CD4-positive, alpha-beta memory T cell (primary cell): ENCODE measurements at regions not wholly inside any gene's neighbourhood (a gene's known extent, or its start where the extent isn't known, plus 50 kb on each side); places are given as distances from the start of the nearest gene placed in this dataset.

Experiments used
- CTCF ChIA-PET: fragments of 350-600 bp; sonication (Branson Sonifier 250); formaldehyde crosslinking; loops from one replicate; lab custom pipeline; 2021; ENCODE audit warnings: inconsistent platforms; ENCODE audit not compliant: partially characterized antibody; lab: Charles Lee
- POLR2A ChIA-PET: fragments of 350-600 bp; sonication (Branson Sonifier 250); formaldehyde crosslinking; loops from one replicate; lab custom pipeline; 2021; ENCODE audit not compliant: partially characterized antibody; lab: Charles Lee
- DNase-seq, 5 donors: peaks; one replicate each; pipeline versions ENCODE4 v3.0.0 to v3.0.0-alpha.2; 2020 to 2022; ENCODE audit warnings: mixed read lengths in 1 of 5
- H3K27ac ChIP-seq: one replicate; pipeline ENCODE4 v1.7.0; 2013; ENCODE audit warnings: low read depth, low read length
- H3K27me3 ChIP-seq: 2 replicates; pipeline ENCODE4 v1.7.0; 2013; ENCODE audit warnings: mild to moderate bottlenecking, low read length, moderate library complexity; ENCODE audit not compliant: insufficient read depth
- H3K36me3 ChIP-seq: 2 replicates; pipeline ENCODE4 v1.7.0; 2013; ENCODE audit warnings: mild to moderate bottlenecking, low read length, moderate library complexity; ENCODE audit not compliant: insufficient read depth
- H3K4me1 ChIP-seq: 2 replicates; pipeline ENCODE4 v1.7.0; 2013; ENCODE audit warnings: mild to moderate bottlenecking, low read length, moderate library complexity; ENCODE audit not compliant: insufficient read depth
- H3K4me3 ChIP-seq, 2 donors: one replicate each; pipeline ENCODE4 v1.7.0; 2013; ENCODE audit warnings: low read length in 2 of 2, mild to moderate bottlenecking in 1 of 2
- H3K9me3 ChIP-seq, 2 donors: one replicate each; pipeline ENCODE4 v1.7.0; 2013; ENCODE audit warnings: low read length in 2 of 2, control low read depth in 1 of 2; ENCODE audit not compliant: control insufficient read depth in 1 of 2
- H3K27ac Mint-ChIP-seq, 7 donors: one replicate each; pipeline ENCODE4 v1.8.0; 2020 to 2021; ENCODE audit warnings: mixed read lengths in 7 of 7, mild to moderate bottlenecking in 6 of 7, inconsistent platforms in 3 of 7, moderate library complexity in 3 of 7
- H3K27me3 Mint-ChIP-seq, 2 donors: one replicate each; pipeline ENCODE4 v1.8.0; 2020 to 2021; ENCODE audit warnings: mixed read lengths in 2 of 2
- H3K36me3 Mint-ChIP-seq, 2 donors: one replicate each; pipeline ENCODE4 v1.8.0; 2020 to 2021; ENCODE audit warnings: mixed read lengths in 2 of 2, inconsistent platforms in 1 of 2, mild to moderate bottlenecking in 1 of 2
- H3K4me1 Mint-ChIP-seq, 4 donors: one replicate each; pipeline ENCODE4 v1.8.0; 2020 to 2021; ENCODE audit warnings: mixed read lengths in 4 of 4, mild to moderate bottlenecking in 1 of 4
- H3K4me3 Mint-ChIP-seq, 8 donors: one replicate each; pipeline ENCODE4 v1.8.0; 2020 to 2021; ENCODE audit warnings: mixed read lengths in 8 of 8, mild to moderate bottlenecking in 7 of 8, moderate library complexity in 6 of 8, inconsistent platforms in 3 of 8
- H3K9me3 Mint-ChIP-seq, 8 donors: one replicate each; pipeline ENCODE4 v1.8.0; 2020 to 2021; ENCODE audit warnings: mixed read lengths in 8 of 8, mild to moderate bottlenecking in 5 of 8, inconsistent platforms in 3 of 8, moderate library complexity in 1 of 8
- intact Hi-C: fragments of 100-400 bp; cut with micrococcal nuclease; formaldehyde crosslinking; loops from one replicate; pipeline ENCODE4 v1.15.1; 2023

- no peaks in the 10 kb centered on the region for H3K9me3 ChIP-seq
- ChIA-PET POLR2A (no interaction called here), CTCF (no interaction called here)
- no peak for DNase-seq
- Mint-ChIP-seq H3K27ac (peak overlapping the region in 1 of 7 donors; percentile 42), H3K27me3 (peaks cover 1 to 4% of the 10 kb centered on the region in 2 donors), H3K36me3 (no peaks in the 10 kb centered on the region), H3K9me3 (peaks cover 0 to 3% (median 0%) of the 10 kb centered on the region in 8 donors), H3K4me1 (no peaks in the 10 kb centered on the region), H3K4me3 (no peak overlapping the region)
- no peak overlapping the region for H3K27ac ChIP-seq
- no peaks in the 10 kb centered on the region for H3K4me1 ChIP-seq
- H3K36me3 ChIP-seq = no peaks in the 10 kb centered on the region
- H3K27me3 ChIP-seq = no peaks in the 10 kb centered on the region
- H3K4me3 ChIP-seq = no peak overlapping the region
- intact Hi-C loops = no loop called here
These were observed 147.5 kb upstream of the PPP2R2D start for GRCh38 chr10:131753336-131753735.

GRCh38 chr10:131755200-131755599 lies 145.6 kb upstream of the PPP2R2D start:
- H3K4me3 Mint-ChIP-seq = no peak overlapping the region
- no peak overlapping the region for H3K4me3 ChIP-seq
- no peaks in the 10 kb centered on the region for H3K4me1 Mint-ChIP-seq
- ChIA-PET CTCF (no interaction called here), POLR2A (no interaction called here)
- no peaks in the 10 kb centered on the region for H3K27me3 ChIP-seq
- no peak for DNase-seq
- no peaks in the 10 kb centered on the region for H3K36me3 Mint-ChIP-seq
- H3K27me3 Mint-ChIP-seq = peaks cover 0 to 1% of the 10 kb centered on the region in 2 donors
- H3K9me3 Mint-ChIP-seq = peaks cover 0 to 3% (median 0%) of the 10 kb centered on the region in 8 donors
- no peak overlapping the region for H3K27ac ChIP-seq
- H3K36me3 ChIP-seq = no peaks in the 10 kb centered on the region
- H3K9me3 ChIP-seq = no peaks in the 10 kb centered on the region
- intact Hi-C loops = no loop called here
- no peaks in the 10 kb centered on the region for H3K4me1 ChIP-seq
- no peak overlapping the region for H3K27ac Mint-ChIP-seq

- no peak overlapping the region for H3K27ac Mint-ChIP-seq
- H3K9me3 Mint-ChIP-seq = peaks cover 0 to 3% (median 0%) of the 10 kb centered on the region in 8 donors
- intact Hi-C loops = no loop called here
- POLR2A ChIA-PET = no interaction called here
- H3K4me3 Mint-ChIP-seq = no peak overlapping the region
- DNase-seq = no peak
- Histone ChIP-seq H3K4me1 (no peaks in the 10 kb centered on the region), H3K27me3 (peaks cover 3% of the 10 kb centered on the region), H3K36me3 (no peaks in the 10 kb centered on the region), H3K27ac (no peak overlapping the region), H3K9me3 (no peaks in the 10 kb centered on the region), H3K4me3 (no peak overlapping the region)
- peaks cover 5 to 6% of the 10 kb centered on the region in 2 donors for H3K27me3 Mint-ChIP-seq
- no peaks in the 10 kb centered on the region for H3K4me1 Mint-ChIP-seq
- no peaks in the 10 kb centered on the region for H3K36me3 Mint-ChIP-seq
- CTCF ChIA-PET = no interaction called here
These were observed 143.3 kb upstream of the PPP2R2D start for GRCh38 chr10:131757285-131758058.

- Mint-ChIP-seq H3K27me3 (peaks cover 5 to 6% of the 10 kb centered on the region in 2 donors), H3K9me3 (peaks cover 0 to 3% (median 0%) of the 10 kb centered on the region in 8 donors), H3K4me3 (no peak overlapping the region), H3K36me3 (no peaks in the 10 kb centered on the region), H3K4me1 (no peaks in the 10 kb centered on the region), H3K27ac (no peak overlapping the region)
- intact Hi-C loops = no loop called here
- POLR2A ChIA-PET = no interaction called here
- H3K4me3 ChIP-seq = no peak overlapping the region
- CTCF ChIA-PET = no interaction called here
- H3K4me1 ChIP-seq = no peaks in the 10 kb centered on the region
- H3K27ac ChIP-seq = no peak overlapping the region
- no peak for DNase-seq
- peaks cover 3% of the 10 kb centered on the region for H3K27me3 ChIP-seq
- H3K9me3 ChIP-seq = no peaks in the 10 kb centered on the region
- H3K36me3 ChIP-seq = no peaks in the 10 kb centered on the region
These were observed 142.5 kb upstream of the PPP2R2D start for GRCh38 chr10:131758062-131758938.

GRCh38 chr10:131758939-131759301 lies 141.9 kb upstream of the PPP2R2D start:
- H3K4me1 Mint-ChIP-seq = no peaks in the 10 kb centered on the region
- peaks cover 3% of the 10 kb centered on the region for H3K27me3 ChIP-seq
- H3K4me1 ChIP-seq = no peaks in the 10 kb centered on the region
- CTCF ChIA-PET = no interaction called here
- no peak overlapping the region for H3K27ac ChIP-seq
- H3K36me3 Mint-ChIP-seq = no peaks in the 10 kb centered on the region
- H3K36me3 ChIP-seq = no peaks in the 10 kb centered on the region
- H3K27me3 Mint-ChIP-seq = peaks cover 5 to 8% of the 10 kb centered on the region in 2 donors
- DNase-seq = no peak
- POLR2A ChIA-PET = no interaction called here
- no peak overlapping the region for H3K4me3 Mint-ChIP-seq
- H3K9me3 ChIP-seq = no peaks in the 10 kb centered on the region
- H3K4me3 ChIP-seq = no peak overlapping the region
- intact Hi-C loops = no loop called here
- H3K9me3 Mint-ChIP-seq = peaks cover 0 to 3% (median 0%) of the 10 kb centered on the region in 8 donors
- H3K27ac Mint-ChIP-seq = no peak overlapping the region

- H3K4me3 ChIP-seq = no peak overlapping the region
- H3K27me3 Mint-ChIP-seq = peaks cover 5 to 8% of the 10 kb centered on the region in 2 donors
- no peaks in the 10 kb centered on the region for H3K9me3 ChIP-seq
- POLR2A ChIA-PET = no interaction called here
- no peak for DNase-seq
- H3K36me3 ChIP-seq = no peaks in the 10 kb centered on the region
- H3K27ac Mint-ChIP-seq = no peak overlapping the region
- H3K27ac ChIP-seq = no peak overlapping the region
- no peaks in the 10 kb centered on the region for H3K36me3 Mint-ChIP-seq
- H3K4me3 Mint-ChIP-seq = no peak overlapping the region
- H3K4me1 ChIP-seq = no peaks in the 10 kb centered on the region
- CTCF ChIA-PET = no interaction called here
- peaks cover 0 to 3% (median 0%) of the 10 kb centered on the region in 8 donors for H3K9me3 Mint-ChIP-seq
- peaks cover 3% of the 10 kb centered on the region for H3K27me3 ChIP-seq
- H3K4me1 Mint-ChIP-seq = no peaks in the 10 kb centered on the region
- intact Hi-C loops = no loop called here
These were observed 141.5 kb upstream of the PPP2R2D start for GRCh38 chr10:131759347-131759746.

GRCh38 chr10:131760416-131761166 lies 140.2 kb upstream of the PPP2R2D start:
- Histone ChIP-seq H3K9me3 (no peaks in the 10 kb centered on the region), H3K27me3 (peaks cover 3% of the 10 kb centered on the region), H3K4me3 (no peak overlapping the region), H3K36me3 (no peaks in the 10 kb centered on the region), H3K4me1 (no peaks in the 10 kb centered on the region), H3K27ac (no peak overlapping the region)
- intact Hi-C loops = no loop called here
- H3K9me3 Mint-ChIP-seq = peaks cover 0 to 3% (median 0%) of the 10 kb centered on the region in 8 donors
- no peaks in the 10 kb centered on the region for H3K36me3 Mint-ChIP-seq
- peaks cover 5 to 8% of the 10 kb centered on the region in 2 donors for H3K27me3 Mint-ChIP-seq
- H3K4me1 Mint-ChIP-seq = no peaks in the 10 kb centered on the region
- POLR2A ChIA-PET = no interaction called here
- no peak overlapping the region for H3K4me3 Mint-ChIP-seq
- peak overlapping the region in 1 of 7 donors; percentile 85 for H3K27ac Mint-ChIP-seq
- CTCF ChIA-PET = no interaction called here
- no peak for DNase-seq
